ENCODE measurements at regions not wholly inside any gene's neighbourhood (a gene's known extent, or its start where the extent isn't known, plus 50 kb on each side); places are given as distances from the start of the nearest gene placed in this dataset.

GRCh38 chr9:2934241-2934650 is 90.4 kb upstream of the PUM3 start:
- no peaks in the 10 kb centered on the region for H3K4me1 ChIP-seq
- intact Hi-C loops (cut with DNase I; ENCODE audit: low total_unique reads): no loop called here
- TF ChIP-seq, protein P1, sequence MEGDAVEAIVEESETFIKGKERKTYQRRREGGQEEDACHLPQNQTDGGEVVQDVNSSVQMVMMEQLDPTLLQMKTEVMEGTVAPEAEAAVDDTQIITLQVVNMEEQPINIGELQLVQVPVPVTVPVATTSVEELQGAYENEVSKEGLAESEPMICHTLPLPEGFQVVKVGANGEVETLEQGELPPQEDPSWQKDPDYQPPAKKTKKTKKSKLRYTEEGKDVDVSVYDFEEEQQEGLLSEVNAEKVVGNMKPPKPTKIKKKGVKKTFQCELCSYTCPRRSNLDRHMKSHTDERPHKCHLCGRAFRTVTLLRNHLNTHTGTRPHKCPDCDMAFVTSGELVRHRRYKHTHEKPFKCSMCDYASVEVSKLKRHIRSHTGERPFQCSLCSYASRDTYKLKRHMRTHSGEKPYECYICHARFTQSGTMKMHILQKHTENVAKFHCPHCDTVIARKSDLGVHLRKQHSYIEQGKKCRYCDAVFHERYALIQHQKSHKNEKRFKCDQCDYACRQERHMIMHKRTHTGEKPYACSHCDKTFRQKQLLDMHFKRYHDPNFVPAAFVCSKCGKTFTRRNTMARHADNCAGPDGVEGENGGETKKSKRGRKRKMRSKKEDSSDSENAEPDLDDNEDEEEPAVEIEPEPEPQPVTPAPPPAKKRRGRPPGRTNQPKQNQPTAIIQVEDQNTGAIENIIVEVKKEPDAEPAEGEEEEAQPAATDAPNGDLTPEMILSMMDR (IDR thresholded peaks at IDR 0.05): no peak
- no peak for TF ChIP-seq POLR2AphosphoS5 (IDR thresholded peaks at IDR 0.05)
- no peak for TF ChIP-seq POLR2A (IDR thresholded peaks at IDR 0.05)
- DNase-seq (ENCODE audit: low spot score in 2 of 2): no peak
- peaks cover 0 to 5% of the 10 kb centered on the region in 2 donors for H3K9me3 ChIP-seq
- no peak overlapping the region for H3K27ac ChIP-seq
- no peaks in the 10 kb centered on the region for H3K27me3 ChIP-seq
- no peaks in the 10 kb centered on the region for H3K36me3 ChIP-seq
- H3K4me3 ChIP-seq: no peak overlapping the region

DNA sequence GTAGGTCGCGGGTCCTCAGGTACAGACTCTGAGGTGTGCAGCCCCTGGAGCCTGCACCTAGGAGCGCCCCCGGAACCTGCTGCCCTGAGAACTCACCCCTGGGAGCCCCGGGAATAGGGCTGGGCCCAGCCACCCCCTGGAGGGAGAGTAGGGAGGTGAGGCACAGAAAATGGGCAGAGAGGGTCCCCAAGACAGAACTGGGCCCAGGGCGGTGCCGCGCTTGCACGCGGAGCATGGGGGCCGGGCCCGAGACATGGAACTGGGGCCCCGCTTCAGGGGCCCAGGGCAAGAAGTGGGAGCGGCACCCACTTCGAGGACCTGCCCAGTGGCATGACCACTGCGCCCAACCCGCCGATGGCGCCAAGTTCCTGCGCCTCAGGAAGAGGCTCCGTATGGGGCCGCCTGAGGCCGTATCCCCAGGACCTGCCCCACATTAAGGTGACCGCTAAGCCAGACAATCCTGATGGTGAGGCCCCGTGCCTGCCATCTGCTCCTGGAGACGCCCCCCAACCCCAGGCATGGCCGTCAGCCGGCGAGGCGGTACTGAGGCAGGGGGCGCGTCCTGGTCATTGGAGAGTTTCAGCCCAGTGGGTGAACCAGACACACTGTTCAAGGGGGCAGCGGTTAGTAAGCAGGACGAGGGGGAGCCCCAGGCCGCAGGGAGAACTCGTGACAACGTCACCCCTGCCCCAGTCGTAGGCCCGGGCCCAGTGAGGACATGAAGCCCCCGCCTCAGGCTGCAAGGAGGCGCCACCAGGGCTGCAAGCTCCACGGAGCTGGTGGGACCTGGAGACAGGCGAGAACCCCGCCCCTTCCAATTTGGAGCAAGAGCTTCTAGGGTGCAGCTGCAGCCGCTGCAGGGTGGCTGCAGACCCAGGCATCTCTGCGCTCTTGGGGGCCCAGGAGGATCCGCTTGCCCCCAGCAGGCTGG is 89.5 kb upstream of the PUM3 start:
- Histone ChIP-seq H3K27me3 (no peaks in the 10 kb centered on the region), H3K9me3 (peaks cover 0 to 5% of the 10 kb centered on the region in 2 donors), H3K4me1 (no peaks in the 10 kb centered on the region), H3K4me3 (no peak overlapping the region), H3K36me3 (no peaks in the 10 kb centered on the region), H3K27ac (no peak overlapping the region)
- TF ChIP-seq POLR2A (IDR thresholded peaks at IDR 0.05): no peak
- TF ChIP-seq POLR2AphosphoS5 (IDR thresholded peaks at IDR 0.05): no peak
- TF ChIP-seq, protein P1 (IDR thresholded peaks at IDR 0.05): no peak
- intact Hi-C loops (cut with DNase I; ENCODE audit: low total_unique reads): no loop called here
- no peak for DNase-seq (ENCODE audit: low spot score in 2 of 2)

DNA sequence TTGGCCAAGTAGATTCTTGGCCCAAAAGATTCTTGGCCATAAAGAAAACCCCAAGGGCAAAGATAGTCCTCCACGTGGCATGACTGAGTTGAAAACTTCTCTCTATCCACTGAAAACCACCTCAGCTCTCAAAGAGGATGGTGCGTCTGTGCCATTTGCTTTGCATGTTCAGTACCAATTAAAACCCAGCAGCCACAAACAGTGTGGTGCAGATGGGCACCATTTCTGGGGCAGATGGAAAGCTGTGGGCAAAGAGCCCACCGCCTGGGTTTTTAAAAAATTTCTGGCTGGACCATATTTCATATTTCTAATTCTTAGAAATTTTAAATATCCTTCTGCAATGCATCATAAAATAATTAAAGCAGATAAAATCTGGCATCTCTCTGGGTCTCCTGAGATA is 84.5 kb upstream of the PUM3 start:
- no peak overlapping the region for H3K4me3 ChIP-seq

GRCh38 chr9:2925016-2925415 is 81.1 kb upstream of the PUM3 start:
- H3K36me3 ChIP-seq: no peaks in the 10 kb centered on the region
- no peaks in the 10 kb centered on the region for H3K9me3 ChIP-seq
- no peaks in the 10 kb centered on the region for H3K27me3 ChIP-seq
- no peak overlapping the region for H3K4me3 ChIP-seq
- no peaks in the 10 kb centered on the region for H3K4me1 ChIP-seq
- TF ChIP-seq, protein P1 (IDR thresholded peaks at IDR 0.05): no peak
- no peak for TF ChIP-seq POLR2A (IDR thresholded peaks at IDR 0.05)
- TF ChIP-seq POLR2AphosphoS5 (IDR thresholded peaks at IDR 0.05): no peak
- DNase-seq (ENCODE audit: low spot score in 2 of 2): no peak
- intact Hi-C loops (cut with DNase I; ENCODE audit: low total_unique reads): no loop called here
- H3K27ac ChIP-seq: no peak overlapping the region

More for the DNA sequence above, 84.5 kb upstream of the PUM3 start:
- TF ChIP-seq, protein P1 (IDR thresholded peaks at IDR 0.05): no peak
- TF ChIP-seq POLR2A (IDR thresholded peaks at IDR 0.05): no peak
- TF ChIP-seq POLR2AphosphoS5 (IDR thresholded peaks at IDR 0.05): no peak
- no peaks in the 10 kb centered on the region for H3K4me1 ChIP-seq
- no peak overlapping the region for H3K27ac ChIP-seq
- peaks cover 0 to 4% of the 10 kb centered on the region in 2 donors for H3K9me3 ChIP-seq
- intact Hi-C loops (cut with DNase I; ENCODE audit: low total_unique reads): no loop called here
- no peak for DNase-seq (ENCODE audit: low spot score in 2 of 2)
- H3K27me3 ChIP-seq: no peaks in the 10 kb centered on the region
- no peaks in the 10 kb centered on the region for H3K36me3 ChIP-seq

- Histone ChIP-seq H3K4me1 (no peaks in the 10 kb centered on the region), H3K4me3 (no peak overlapping the region), H3K27me3 (no peaks in the 10 kb centered on the region), H3K27ac (no peak overlapping the region), H3K9me3 (no peaks in the 10 kb centered on the region), H3K36me3 (no peaks in the 10 kb centered on the region)
- TF ChIP-seq POLR2AphosphoS5 (IDR thresholded peaks at IDR 0.05): no peak
- TF ChIP-seq, protein P1 (IDR thresholded peaks at IDR 0.05): no peak
- intact Hi-C loops (cut with DNase I; ENCODE audit: low total_unique reads): no loop called here
- no peak for DNase-seq (ENCODE audit: low spot score in 2 of 2)
Observed at GRCh38 chr9:2924380-2924768, 80.5 kb upstream of the PUM3 start.
